DND-41 (cell line): ENCODE measurements at regions not wholly inside any gene's neighbourhood (a gene's known extent, or its start where the extent isn't known, plus 50 kb on each side); places are given as distances from the start of the nearest gene placed in this dataset.

Experiments
- ATAC-seq: fragments of 200-7000 bp; cut with Tn5 transposase; 3 replicates; pipeline ENCODE4 v1.9.1; 2021; ENCODE audit warnings: low read depth; ENCODE audit not compliant: insufficient read depth
- DNase-seq: peaks from one replicate; pipeline ENCODE4 v3.0.0-alpha.2; 2020
- H2AFZ ChIP-seq: 2 replicates; pipeline ENCODE4 v1.6.0; 2012; ENCODE audit warnings: low read depth, low read length
- H3K27ac ChIP-seq: 2 replicates; pipeline ENCODE4 v1.5.1; 2012; ENCODE audit warnings: low read length, inconsistent platforms
- H3K27me3 ChIP-seq: fragments of 200-600 bp; sonication (generic); 2 replicates; pipeline ENCODE4 v1.6.0; 2012; ENCODE audit warnings: low read length, mild to moderate bottlenecking, inconsistent platforms; ENCODE audit not compliant: insufficient read depth, poor library complexity
- H3K36me3 ChIP-seq: 2 replicates; pipeline ENCODE4 v1.5.1; 2012; ENCODE audit warnings: low read length, inconsistent platforms; ENCODE audit not compliant: insufficient read depth
- H3K4me1 ChIP-seq: 2 replicates; pipeline ENCODE4 v1.5.1; 2012; ENCODE audit warnings: mild to moderate bottlenecking, low read length; ENCODE audit not compliant: insufficient read depth
- H3K4me2 ChIP-seq: 2 replicates; pipeline ENCODE4 v1.6.0; 2012; ENCODE audit warnings: mild to moderate bottlenecking, moderate library complexity, low read length, inconsistent platforms; ENCODE audit not compliant: insufficient read depth
- H3K4me3 ChIP-seq, 2 experiments: fragments of 200-600 bp in 1 of 2; shearing (Covaris generic) in 1 of 2; 2 replicates each; pipeline ENCODE4 v1.5.1; 2012 to 2016; ENCODE audit warnings: inconsistent platforms in 2 of 2, low read length in 2 of 2, mild to moderate bottlenecking in 2 of 2, low read depth in 1 of 2, moderate library complexity in 1 of 2
- H3K79me2 ChIP-seq: 2 replicates; pipeline ENCODE4 v1.6.0; 2012; ENCODE audit warnings: low read length, inconsistent platforms; ENCODE audit not compliant: insufficient read depth
- H3K9ac ChIP-seq: 2 replicates; pipeline ENCODE4 v1.6.0; 2012; ENCODE audit warnings: low read depth, mild to moderate bottlenecking, inconsistent platforms, low read length, moderate library complexity
- H3K9me3 ChIP-seq: 2 replicates; pipeline ENCODE4 v1.5.1; 2012; ENCODE audit warnings: low read length, moderate library complexity, mild to moderate bottlenecking, inconsistent platforms; ENCODE audit not compliant: insufficient read depth, severe bottlenecking
- H4K20me1 ChIP-seq: 2 replicates; pipeline ENCODE4 v1.6.0; 2012; ENCODE audit warnings: low read length; ENCODE audit not compliant: insufficient read depth
- EZH2 ChIP-seq: IDR thresholded peaks from 3 replicates; pipeline ENCODE4 v1.6.1; 2012; ENCODE audit warnings: borderline replicate concordance, low read depth, mild to moderate bottlenecking, moderate library complexity, low read length, inconsistent platforms; ENCODE audit not compliant: severe bottlenecking
- TF ChIP-seq, protein P1 (sequence below): IDR thresholded peaks from 2 replicates; pipeline ENCODE4 v1.5.1; 2012; ENCODE audit warnings: borderline replicate concordance, low read length, moderate library complexity, mild to moderate bottlenecking; ENCODE audit not compliant: poor library complexity, severe bottlenecking; ENCODE audit errors: extremely low read depth

DNA sequence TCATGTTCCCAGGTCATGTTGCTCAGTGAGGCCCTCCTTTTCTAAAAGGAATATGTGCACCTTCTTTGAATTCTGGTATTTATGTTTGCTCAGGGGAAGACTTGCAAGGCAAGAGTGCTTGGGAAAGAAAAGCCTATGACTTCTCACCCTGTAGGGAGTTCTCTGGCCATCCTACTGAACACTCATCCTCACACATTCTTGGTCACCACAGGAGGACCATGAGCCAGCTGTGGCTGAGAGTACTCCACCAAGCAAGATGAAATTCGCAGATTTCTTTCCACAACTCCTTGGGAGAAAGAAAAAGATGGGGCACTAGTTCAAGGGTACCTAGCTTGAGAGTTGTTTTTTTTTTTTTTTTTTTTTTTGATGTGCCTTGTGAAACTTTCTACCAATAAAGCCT lies 179.6 kb downstream of the FZD1 start:
- Histone ChIP-seq H3K27me3 (no peaks in the 10 kb centered on the region), H3K79me2 (no peaks in the 10 kb centered on the region), H3K27ac (no peak overlapping the region), H3K9me3 (no peaks in the 10 kb centered on the region), H3K9ac (no peak overlapping the region), H2AFZ (no peak overlapping the region), H3K4me2 (no peak overlapping the region), H3K4me3 (no peak overlapping the region), H3K36me3 (no peaks in the 10 kb centered on the region), H3K4me1 (no peaks in the 10 kb centered on the region), H4K20me1 (no peaks in the 10 kb centered on the region)
- no peak for ATAC-seq
- TF ChIP-seq EZH2 = no peak
- TF ChIP-seq, protein P1, sequence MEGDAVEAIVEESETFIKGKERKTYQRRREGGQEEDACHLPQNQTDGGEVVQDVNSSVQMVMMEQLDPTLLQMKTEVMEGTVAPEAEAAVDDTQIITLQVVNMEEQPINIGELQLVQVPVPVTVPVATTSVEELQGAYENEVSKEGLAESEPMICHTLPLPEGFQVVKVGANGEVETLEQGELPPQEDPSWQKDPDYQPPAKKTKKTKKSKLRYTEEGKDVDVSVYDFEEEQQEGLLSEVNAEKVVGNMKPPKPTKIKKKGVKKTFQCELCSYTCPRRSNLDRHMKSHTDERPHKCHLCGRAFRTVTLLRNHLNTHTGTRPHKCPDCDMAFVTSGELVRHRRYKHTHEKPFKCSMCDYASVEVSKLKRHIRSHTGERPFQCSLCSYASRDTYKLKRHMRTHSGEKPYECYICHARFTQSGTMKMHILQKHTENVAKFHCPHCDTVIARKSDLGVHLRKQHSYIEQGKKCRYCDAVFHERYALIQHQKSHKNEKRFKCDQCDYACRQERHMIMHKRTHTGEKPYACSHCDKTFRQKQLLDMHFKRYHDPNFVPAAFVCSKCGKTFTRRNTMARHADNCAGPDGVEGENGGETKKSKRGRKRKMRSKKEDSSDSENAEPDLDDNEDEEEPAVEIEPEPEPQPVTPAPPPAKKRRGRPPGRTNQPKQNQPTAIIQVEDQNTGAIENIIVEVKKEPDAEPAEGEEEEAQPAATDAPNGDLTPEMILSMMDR = no peak
- no peak for DNase-seq

GRCh38 chr7:91446819-91447218 lies 182.6 kb downstream of the FZD1 start:
- Histone ChIP-seq H3K4me1 (no peaks in the 10 kb centered on the region), H3K9me3 (no peaks in the 10 kb centered on the region), H2AFZ (no peak overlapping the region), H3K79me2 (no peaks in the 10 kb centered on the region), H3K27me3 (no peaks in the 10 kb centered on the region), H3K36me3 (no peaks in the 10 kb centered on the region), H3K9ac (no peak overlapping the region), H3K4me3 (no peak overlapping the region), H3K27ac (no peak overlapping the region), H3K4me2 (no peak overlapping the region), H4K20me1 (no peaks in the 10 kb centered on the region)
- no peak for DNase-seq
- no peak for ATAC-seq
- TF ChIP-seq EZH2 = no peak
- TF ChIP-seq, protein P1 = no peak

DNA sequence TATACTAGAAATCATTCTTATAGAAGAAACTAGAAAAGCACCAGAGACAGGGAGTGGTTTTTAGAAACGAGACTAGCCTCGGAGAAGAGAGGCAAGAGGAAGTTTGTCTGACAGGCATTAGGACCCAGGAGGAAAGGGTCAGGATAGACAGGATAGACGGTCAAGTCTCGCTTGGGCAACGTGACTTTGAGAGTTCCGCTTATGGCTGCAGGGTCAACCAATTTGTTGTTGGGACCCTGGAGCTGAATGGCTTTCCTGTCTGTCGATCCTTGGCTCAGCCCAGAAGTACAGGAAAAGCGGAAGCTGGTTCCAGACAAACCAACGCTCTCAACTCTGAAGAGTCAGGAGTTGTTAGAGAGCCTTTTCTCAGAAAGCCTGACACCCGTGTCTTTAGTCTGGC lies 191.2 kb downstream of the FZD1 start:
- Histone ChIP-seq H4K20me1 (no peaks in the 10 kb centered on the region), H3K4me1 (no peaks in the 10 kb centered on the region), H3K79me2 (no peaks in the 10 kb centered on the region), H3K9ac (no peak overlapping the region), H2AFZ (no peak overlapping the region), H3K27ac (no peak overlapping the region), H3K9me3 (peaks cover 4% of the 10 kb centered on the region), H3K36me3 (no peaks in the 10 kb centered on the region), H3K27me3 (no peaks in the 10 kb centered on the region), H3K4me2 (no peak overlapping the region), H3K4me3 (no peak overlapping the region)
- DNase-seq (no peak), ATAC-seq (no peak)
- TF ChIP-seq, protein P1 = no peak

DNA sequence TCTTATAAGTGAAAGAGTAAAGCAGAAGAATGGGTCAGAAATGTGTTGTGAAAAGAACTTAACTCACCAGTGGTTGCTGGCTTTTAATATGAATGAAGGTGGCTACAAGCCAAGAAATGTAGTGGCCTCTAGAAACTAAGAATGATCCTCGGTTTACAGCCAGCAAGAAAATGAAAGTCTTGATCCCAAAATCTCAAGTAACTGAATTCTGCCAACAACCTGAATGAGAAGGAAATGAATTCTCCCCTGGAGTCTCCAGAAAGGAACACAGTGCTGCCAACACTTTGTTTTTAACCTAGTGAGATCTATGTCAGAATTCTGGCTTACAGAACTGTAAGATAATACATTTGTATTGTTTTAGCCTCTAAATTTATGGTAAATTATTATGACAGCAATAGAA lies 193.0 kb downstream of the FZD1 start:
- H3K4me2 ChIP-seq = no peak overlapping the region
- peaks cover 4% of the 10 kb centered on the region for H3K9me3 ChIP-seq
- H4K20me1 ChIP-seq = no peaks in the 10 kb centered on the region
- no peak overlapping the region for H3K27ac ChIP-seq
- no peak overlapping the region for H3K4me3 ChIP-seq
- H3K36me3 ChIP-seq = no peaks in the 10 kb centered on the region
- DNase-seq (no peak), ATAC-seq (no peak)
- no peak overlapping the region for H3K9ac ChIP-seq
- no peak overlapping the region for H2AFZ ChIP-seq
- TF ChIP-seq, protein P1 = no peak
- TF ChIP-seq EZH2 = no peak
- H3K79me2 ChIP-seq = no peaks in the 10 kb centered on the region
- H3K4me1 ChIP-seq = no peaks in the 10 kb centered on the region
- no peaks in the 10 kb centered on the region for H3K27me3 ChIP-seq
